IMR-90 (cell line): ENCODE measurements at regions not wholly inside any gene's neighbourhood (a gene's known extent, or its start where the extent isn't known, plus 50 kb on each side); places are given as distances from the start of the nearest gene placed in this dataset.

Experiments
- ATAC-seq: fragments of 200-7000 bp; cut with Tn5 transposase; 2 replicates; pipeline ENCODE4 v1.9.1; 2020; ENCODE audit warnings: low read depth, mild to moderate bottlenecking, moderate library complexity
- BruUV-seq: library from RNA; stranded (reverse); fragments of 400-500 nt; replicated peaks from 2 replicates; lab custom pipeline; 2021; lab: Mats Ljungman, UMichigan
- CTCF ChIA-PET: fragments of 300-600 bp; formaldehyde crosslinking; extraction: SDS; loops from one replicate; lab custom pipeline; 2021; ENCODE audit warnings: antibody characterized with exemption; lab: Yijun Ruan, JAX
- POLR2A ChIA-PET: fragments of 300-600 bp; sonication (Branson Sonifier 250); formaldehyde crosslinking; loops from one replicate; lab custom pipeline; 2022; ENCODE audit warnings: antibody characterized with exemption; ENCODE audit not compliant: unreplicated experiment; lab: Charles Lee
- DNase-seq: peaks from one replicate; pipeline ENCODE4 v3.0.0; 2013
- H2AFZ ChIP-seq: replicated peaks from 2 replicates; pipeline ENCODE3; 2013; ENCODE audit warnings: low read length, mild to moderate bottlenecking; ENCODE audit not compliant: poor library complexity
- H2AK5ac ChIP-seq: 2 replicates; pipeline ENCODE4 v1.6.1; 2013; ENCODE audit warnings: low read depth, low read length, inconsistent platforms
- H2AK9ac ChIP-seq: replicated peaks from 2 replicates; pipeline ENCODE3; 2013; ENCODE audit warnings: mild to moderate bottlenecking, low read depth, low read length, moderate library complexity; ENCODE audit not compliant: poor library complexity
- H2BK120ac ChIP-seq: 2 replicates; pipeline ENCODE4 v1.6.1; 2013; ENCODE audit warnings: low read depth, low read length, inconsistent platforms
- H2BK15ac ChIP-seq: 3 replicates; pipeline ENCODE4 v1.6.1; 2013; ENCODE audit warnings: low read depth, low read length, inconsistent platforms
- H2BK20ac ChIP-seq: 2 replicates; pipeline ENCODE4 v1.6.1; 2013; ENCODE audit warnings: low read depth, mild to moderate bottlenecking, inconsistent platforms, low read length, moderate library complexity
- H2BK5ac ChIP-seq: 2 replicates; pipeline ENCODE4 v1.6.1; 2013; ENCODE audit warnings: mild to moderate bottlenecking, low read depth, low read length, inconsistent platforms; ENCODE audit not compliant: poor library complexity, severe bottlenecking
- H3K14ac ChIP-seq: replicated peaks from 2 replicates; pipeline ENCODE4 v1.6.1; 2013; ENCODE audit warnings: low read depth, low read length, inconsistent platforms
- H3K18ac ChIP-seq: 2 replicates; pipeline ENCODE4 v1.6.1; 2013; ENCODE audit warnings: low read depth, low read length, control low read depth
- H3K23ac ChIP-seq: 2 replicates; pipeline ENCODE4 v1.6.1; 2013; ENCODE audit warnings: low read depth, low read length, inconsistent platforms
- H3K27ac ChIP-seq: 2 replicates; pipeline ENCODE4 v1.5.1; 2013; ENCODE audit warnings: mild to moderate bottlenecking, control low read depth, low read length; ENCODE audit not compliant: insufficient read depth
- H3K27me3 ChIP-seq: 2 replicates; pipeline ENCODE4 v1.6.1; 2013; ENCODE audit warnings: low read length; ENCODE audit not compliant: control insufficient read depth, insufficient read depth
- H3K36me3 ChIP-seq: 2 replicates; pipeline ENCODE4 v1.6.1; 2013; ENCODE audit warnings: low read length, mixed read lengths; ENCODE audit not compliant: control insufficient read depth, insufficient read depth
- H3K4ac ChIP-seq: 2 replicates; pipeline ENCODE4 v1.6.1; 2013; ENCODE audit warnings: low read depth, low read length, inconsistent platforms
- H3K4me1 ChIP-seq: 2 replicates; pipeline ENCODE4 v1.6.1; 2013; ENCODE audit warnings: low read length, mixed read lengths; ENCODE audit not compliant: control insufficient read depth, insufficient read depth
- H3K4me2 ChIP-seq: 2 replicates; pipeline ENCODE4 v1.6.1; 2013; ENCODE audit warnings: low read depth, mild to moderate bottlenecking, control low read depth, low read length, moderate library complexity
- H3K4me3 ChIP-seq: 2 replicates; pipeline ENCODE4 v1.5.1; 2013; ENCODE audit warnings: low read depth, mild to moderate bottlenecking, control low read depth, low read length, moderate library complexity; ENCODE audit not compliant: insufficient read depth
- H3K56ac ChIP-seq: 2 replicates; pipeline ENCODE4 v1.6.1; 2013; ENCODE audit warnings: low read length, inconsistent platforms; ENCODE audit not compliant: insufficient read depth; ENCODE audit errors: extremely low read depth
- H3K79me1 ChIP-seq, 2 experiments: 2 replicates each; pipeline ENCODE4 v1.6.1; 2013; ENCODE audit warnings: low read length in 2 of 2, inconsistent platforms in 1 of 2, low read depth in 1 of 2
- H3K9ac ChIP-seq: 2 replicates; pipeline ENCODE4 v1.6.1; 2013; ENCODE audit warnings: low read depth, low read length, control low read depth
- H3K9me1 ChIP-seq: 2 replicates; pipeline ENCODE4 v1.6.1; 2013; ENCODE audit warnings: low read length, inconsistent platforms; ENCODE audit not compliant: insufficient read depth
- H3K9me3 ChIP-seq: 2 replicates; pipeline ENCODE4 v1.6.1; 2013; ENCODE audit warnings: low read length; ENCODE audit not compliant: control insufficient read depth, insufficient read depth
- H4K20me1 ChIP-seq: 2 replicates; pipeline ENCODE4 v1.6.1; 2013; ENCODE audit warnings: low read length, inconsistent platforms; ENCODE audit not compliant: insufficient read depth
- H4K5ac ChIP-seq: 2 replicates; pipeline ENCODE4 v1.6.1; 2013; ENCODE audit warnings: mild to moderate bottlenecking, low read depth, low read length, control low read depth
- H4K8ac ChIP-seq, 2 experiments: 2 replicates each; pipeline ENCODE4 v1.6.1; 2013; ENCODE audit warnings: low read depth in 2 of 2, low read length in 2 of 2, control low read depth in 1 of 2, inconsistent platforms in 1 of 2
- H4K91ac ChIP-seq: 2 replicates; pipeline ENCODE4 v1.6.1; 2013; ENCODE audit warnings: low read depth, low read length, inconsistent platforms; ENCODE audit not compliant: insufficient read depth
- FOS ChIP-seq: fragments of 150-350 bp; IDR thresholded peaks from 2 replicates; pipeline ENCODE4 v1.6.1; 2016; ENCODE audit warnings: low read depth, low read length
- WGBS, 2 experiments: methylation state at CpG; one replicate each; pipeline versions ENCODE4 v1.1.5 to v1.1.7; 2013; ENCODE audit warnings: missing lambda C conversion rate in 2 of 2; ENCODE audit not compliant: insufficient read length in 1 of 2; ENCODE audit errors: extremely low coverage in 2 of 2; 5-methylcytosine and 5-hydroxymethylcytosine counted together
- dilution Hi-C: fragments of 300-500 bp; cut with HindIII; formaldehyde crosslinking; loops from one replicate; pipeline ENCODE4 v1.14.3; 2018; ENCODE audit warnings: low sequenced_read_pairs; ENCODE audit not compliant: unreplicated experiment
- in situ Hi-C: fragments of 300-500 bp; cut with MboI; formaldehyde crosslinking; loops from 3 replicates; pipeline ENCODE4 v1.14.3; 2019; ENCODE audit warnings: low sequenced_read_pairs, inconsistent platforms, mixed read lengths
- intact Hi-C: fragments of 100-400 bp; cut with micrococcal nuclease; formaldehyde crosslinking; loops from 2 replicates; pipeline ENCODE4 v1.10.0; 2022

DNA sequence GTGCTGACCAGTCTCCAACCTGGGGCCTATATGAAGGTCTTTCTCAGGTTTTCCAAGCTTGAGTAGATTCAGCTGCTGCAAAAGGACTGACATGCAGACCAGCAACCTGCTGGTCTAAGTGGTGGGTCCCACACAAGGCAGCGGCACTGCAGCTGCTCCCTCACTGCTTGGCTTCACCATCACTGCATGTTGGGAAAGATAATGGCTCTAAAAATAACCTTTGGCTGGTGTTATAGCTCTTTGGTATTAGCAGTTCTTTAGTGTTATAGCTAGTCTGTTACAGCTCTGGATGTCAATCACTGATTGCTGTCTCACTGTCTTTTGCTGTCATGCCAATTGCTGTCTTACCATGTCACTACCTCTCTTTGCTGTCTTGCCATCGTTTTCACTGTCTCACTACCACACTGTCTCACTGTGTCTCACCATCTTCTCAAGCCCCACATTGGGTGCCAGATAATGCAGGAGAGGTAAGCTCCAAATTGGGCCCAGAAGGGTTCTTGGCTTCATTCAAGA is 726.4 kb downstream of the TENT5A start:
- dilution Hi-C loops = no loop called here
- Histone ChIP-seq H2BK15ac (no peak overlapping the region), H4K91ac (no peak overlapping the region), H3K27me3 (no peaks in the 10 kb centered on the region), H3K14ac (no peak overlapping the region), H3K36me3 (no peaks in the 10 kb centered on the region), H3K9ac (no peak overlapping the region), H2AK5ac (no peak overlapping the region), H3K4me1 (no peaks in the 10 kb centered on the region), H2BK5ac (no peak overlapping the region), H3K4ac (no peak overlapping the region), H3K4me3 (no peak overlapping the region), H3K9me1 (no peaks in the 10 kb centered on the region), H3K9me3 (peaks cover 6% of the 10 kb centered on the region; the same call in 1 of the 2 replicates), H3K27ac (no peak overlapping the region), H2BK120ac (no peak overlapping the region), H3K79me1 (no peaks in the 10 kb centered on the region), H4K20me1 (no peaks in the 10 kb centered on the region), H3K4me2 (no peak overlapping the region), H3K18ac (no peak overlapping the region), H4K8ac (no peak overlapping the region), H2AFZ (no peak overlapping the region), H3K56ac (no peak overlapping the region), H4K5ac (no peak overlapping the region), H2BK20ac (no peak overlapping the region), H3K23ac (no peak overlapping the region), H2AK9ac (no peak overlapping the region)
- POLR2A ChIA-PET = no interaction called here
- CTCF ChIA-PET = no interaction called here
- DNase-seq (no peak), ATAC-seq (no peak)
- intact Hi-C loops = no loop called here
- in situ Hi-C loops = no loop called here
- no peak for TF ChIP-seq FOS
- no CpG with 5 or more reads among the region's 2 CpGs for WGBS, 2 experiments
- no TSS peak for BruUV-seq
